ENCODE measurements at regions not wholly inside any gene's neighbourhood (a gene's known extent, or its start where the extent isn't known, plus 50 kb on each side); places are given as distances from the start of the nearest gene placed in this dataset.

DNA sequence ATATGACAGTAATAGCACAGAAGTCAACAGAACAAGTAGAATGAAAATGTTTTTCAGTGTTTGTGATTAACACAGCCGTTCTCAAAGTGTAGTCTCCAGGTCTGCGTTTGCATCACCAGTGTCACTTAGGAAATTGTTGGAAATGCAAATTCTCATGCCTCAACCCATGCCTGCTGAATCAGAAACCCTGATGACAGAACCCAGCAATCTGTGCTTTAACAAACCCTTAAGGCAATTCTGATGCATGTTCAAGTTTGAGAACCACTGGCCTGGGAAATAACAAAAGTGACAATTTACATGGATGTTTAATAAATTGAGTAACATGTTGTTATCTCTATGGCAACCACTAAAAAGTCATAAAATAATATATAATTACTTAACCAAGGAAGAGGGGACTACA, 103.1 kb upstream of the ATP11B start:
- H3K27ac ChIP-seq, result no peak overlapping the region
- TF ChIP-seq CTCF (conservative IDR thresholded peaks at IDR 0.05) (no peak), ZFX (IDR thresholded peaks at IDR 0.05) (no peak)

- H3K27ac ChIP-seq, result no peak overlapping the region
- TF ChIP-seq CTCF (conservative IDR thresholded peaks at IDR 0.05), result no peak
- no peak for TF ChIP-seq ZFX (IDR thresholded peaks at IDR 0.05)
Observed at GRCh38 chr3:182692021-182692420, 101.3 kb upstream of the ATP11B start.

GRCh38 chr3:182692695-182693094, 100.6 kb upstream of the ATP11B start:
- TF ChIP-seq CTCF (conservative IDR thresholded peaks at IDR 0.05) (no peak), ZFX (IDR thresholded peaks at IDR 0.05) (no peak)

GRCh38 chr3:182693723-182694122, 99.6 kb upstream of the ATP11B start:
- TF ChIP-seq CTCF (conservative IDR thresholded peaks at IDR 0.05), result no peak
- TF ChIP-seq ZFX (IDR thresholded peaks at IDR 0.05), result no peak
- no peak overlapping the region for H3K27ac ChIP-seq

More at GRCh38 chr3:182692695-182693094, 100.6 kb upstream of the ATP11B start:
- H3K27ac ChIP-seq, result no peak overlapping the region

GRCh38 chr3:182696916-182697315, 96.4 kb upstream of the ATP11B start:
- no peak overlapping the region for H3K27ac ChIP-seq
- no peak for TF ChIP-seq ZFX (IDR thresholded peaks at IDR 0.05)
- no peak for TF ChIP-seq CTCF (conservative IDR thresholded peaks at IDR 0.05)

DNA sequence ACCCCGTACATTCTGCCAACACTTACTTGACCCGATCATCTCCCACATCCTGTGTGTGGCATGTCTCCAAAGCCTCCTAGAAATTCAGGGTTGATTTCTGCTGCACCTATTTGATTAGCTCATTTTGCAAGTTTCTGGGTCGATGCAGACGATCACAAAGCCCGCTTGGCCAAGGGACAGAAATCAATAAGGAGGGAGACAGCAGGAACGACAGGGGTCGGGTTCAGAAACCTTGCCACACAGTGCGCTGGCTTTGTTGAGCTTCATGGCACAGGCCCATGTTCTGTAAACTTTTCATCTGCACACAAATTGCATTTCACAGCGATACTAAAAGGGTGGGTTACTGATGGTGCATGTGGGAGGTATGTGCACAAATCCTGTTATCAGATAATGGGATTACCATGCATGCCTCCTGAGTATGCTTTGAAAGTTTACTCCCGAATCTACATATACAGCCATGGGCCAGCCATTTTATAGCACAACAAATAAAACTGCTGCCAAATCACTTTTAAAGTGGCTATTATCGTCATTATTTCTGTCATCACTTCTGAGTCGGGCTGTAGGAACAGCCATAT, 95.9 kb upstream of the ATP11B start:
- H3K27ac ChIP-seq, result no peak overlapping the region
- TF ChIP-seq CTCF (conservative IDR thresholded peaks at IDR 0.05) (no peak), ZFX (IDR thresholded peaks at IDR 0.05) (no peak)

DNA sequence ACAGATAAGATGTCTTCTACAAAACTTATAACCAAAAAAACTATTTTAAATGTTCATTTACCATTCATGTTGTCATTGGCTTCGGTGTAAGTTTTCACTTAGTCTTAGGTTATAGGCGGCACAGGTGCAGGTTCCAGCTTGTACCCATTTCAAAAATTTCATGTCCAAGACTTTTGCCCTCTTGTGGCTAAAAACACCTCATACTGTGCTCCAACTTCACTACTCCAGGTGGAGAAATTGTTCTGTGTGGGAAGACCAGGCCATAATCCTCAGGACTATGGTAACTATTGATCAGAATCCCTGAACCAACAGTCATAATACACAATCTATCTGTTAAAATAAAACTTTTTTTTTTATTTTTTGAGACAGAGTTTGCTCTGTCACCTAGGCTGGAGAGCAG, 95.2 kb upstream of the ATP11B start:
- TF ChIP-seq CTCF (conservative IDR thresholded peaks at IDR 0.05) (peak; percentile 53), ZFX (IDR thresholded peaks at IDR 0.05) (no peak)

More for the DNA sequence above, 95.2 kb upstream of the ATP11B start:
- H3K27ac ChIP-seq, result no peak overlapping the region

Data from C4-2B (cell line).